HTR-8/SVneo (cell line): ENCODE measurements at regions not wholly inside any gene's neighbourhood (a gene's known extent, or its start where the extent isn't known, plus 50 kb on each side); places are given as distances from the start of the nearest gene placed in this dataset.
A peak's percentile ranks its signal among the peaks of the same experiment; 100 is the strongest.
"Not testable (repeated sequence)": the region's sequence is repeated elsewhere in the genome, so short reads cannot be mapped to it uniquely, and the experiment has no call there.

Source experiments
- DNase-seq: peaks from one replicate; pipeline ENCODE4 v3.0.0; 2011; ENCODE audit warnings: low spot score, mixed read lengths; ENCODE audit not compliant: insufficient read length
- FAIRE-seq: peaks from 2 replicates; lab custom pipeline; 2011; peaks lifted over from hg19 to GRCh38; lab: Jason Lieb, UNC

GRCh38 chr2:51976623-51977022, 944.7 kb upstream of the NRXN1 start:
- DNase-seq (no peak), FAIRE-seq (no peak)

GRCh38 chr2:51971136-51971535, 939.2 kb upstream of the NRXN1 start:
- FAIRE-seq (no peak), DNase-seq (no peak)

GRCh38 chr2:51969347-51969746, 937.4 kb upstream of the NRXN1 start:
- no peak for DNase-seq
- no peak for FAIRE-seq

- FAIRE-seq = peak; percentile 58
Observed at GRCh38 chr2:51960841-51961335, 929.0 kb upstream of the NRXN1 start.

DNA sequence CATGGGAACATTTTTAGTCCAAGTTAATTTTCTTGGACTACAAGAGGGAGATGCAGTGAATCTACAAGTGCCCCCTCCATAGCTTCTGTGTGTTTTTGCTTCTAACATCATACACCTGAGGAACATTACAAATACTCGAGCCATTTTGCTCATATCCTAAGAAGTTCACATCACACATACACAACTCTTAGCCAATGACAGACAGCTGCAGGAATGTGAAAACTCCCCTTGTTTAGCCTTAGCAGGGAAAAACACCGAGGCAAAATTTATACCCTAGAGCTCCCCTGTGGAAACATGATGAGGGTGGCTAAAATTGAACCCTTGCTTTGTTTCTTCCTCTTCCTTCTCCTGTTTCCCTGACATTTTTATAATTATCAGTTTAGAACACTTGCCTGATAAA, 928.3 kb upstream of the NRXN1 start:
- no peak for FAIRE-seq
- DNase-seq = no peak

More at GRCh38 chr2:51960841-51961335, 929.0 kb upstream of the NRXN1 start:
- DNase-seq = no peak

DNA sequence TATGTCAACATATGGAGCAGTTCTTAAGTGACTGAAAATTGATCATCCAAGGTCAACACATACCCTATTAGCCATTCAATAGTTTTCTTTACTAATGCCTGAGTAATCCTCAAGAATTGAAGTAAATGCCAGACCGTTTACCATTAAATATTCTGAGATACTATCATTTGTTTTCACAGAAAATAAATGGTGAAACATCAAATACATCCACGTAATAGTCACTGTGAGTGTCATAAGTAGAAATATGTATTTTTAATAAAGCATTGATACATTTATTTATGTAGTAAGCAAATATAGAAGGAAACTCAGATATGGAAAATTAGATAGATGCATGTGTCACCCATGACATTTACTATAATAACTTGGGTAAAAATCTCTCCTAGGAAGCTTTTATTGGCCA, 927.8 kb upstream of the NRXN1 start:
- FAIRE-seq (no peak), DNase-seq (no peak)

DNA sequence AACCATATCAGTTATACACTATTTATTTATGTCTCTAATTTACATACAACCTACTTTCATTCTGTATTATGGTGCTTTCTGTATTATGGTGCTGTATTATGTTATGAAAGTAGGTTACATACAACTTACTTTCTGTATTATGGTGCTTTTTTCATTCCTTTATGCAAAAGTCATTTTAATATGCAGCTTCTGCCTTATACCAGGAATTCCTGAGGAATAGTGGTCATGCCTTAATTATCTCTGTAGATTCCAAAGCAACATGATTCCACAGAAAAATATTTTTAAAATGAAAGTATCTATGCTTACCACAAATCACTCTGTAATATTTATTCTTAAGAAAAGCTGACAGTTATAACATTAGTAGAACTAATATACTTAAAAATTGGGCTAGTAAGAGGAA, 922.0 kb upstream of the NRXN1 start:
- FAIRE-seq (no peak), DNase-seq (peak; percentile 14)

- DNase-seq = no peak
- FAIRE-seq = no peak
Observed at GRCh38 chr2:51921076-51921475, 889.1 kb upstream of the NRXN1 start.

GRCh38 chr2:51920509-51920908, 888.6 kb upstream of the NRXN1 start:
- no peak for FAIRE-seq

DNA sequence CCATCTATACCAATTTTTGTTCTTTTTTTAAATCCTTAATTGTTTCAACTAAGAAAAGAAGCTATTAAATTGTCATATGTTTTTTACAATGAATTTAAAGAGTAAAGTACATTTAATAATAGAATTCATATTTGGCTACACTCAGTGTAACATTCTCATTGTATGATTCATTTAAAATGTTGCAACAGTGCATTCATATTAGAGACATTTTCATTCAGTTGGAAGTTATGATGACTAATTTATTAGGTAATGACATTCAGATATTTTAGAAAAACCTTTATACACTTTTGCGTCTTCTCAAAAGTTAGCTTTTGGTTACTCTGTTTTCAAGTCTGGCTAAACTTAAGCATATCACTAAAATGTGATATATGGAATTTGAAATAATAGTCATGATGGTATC, 887.5 kb upstream of the NRXN1 start:
- FAIRE-seq (no peak), DNase-seq (peak; percentile 3)

More at GRCh38 chr2:51920509-51920908, 888.6 kb upstream of the NRXN1 start:
- DNase-seq = no peak

DNA sequence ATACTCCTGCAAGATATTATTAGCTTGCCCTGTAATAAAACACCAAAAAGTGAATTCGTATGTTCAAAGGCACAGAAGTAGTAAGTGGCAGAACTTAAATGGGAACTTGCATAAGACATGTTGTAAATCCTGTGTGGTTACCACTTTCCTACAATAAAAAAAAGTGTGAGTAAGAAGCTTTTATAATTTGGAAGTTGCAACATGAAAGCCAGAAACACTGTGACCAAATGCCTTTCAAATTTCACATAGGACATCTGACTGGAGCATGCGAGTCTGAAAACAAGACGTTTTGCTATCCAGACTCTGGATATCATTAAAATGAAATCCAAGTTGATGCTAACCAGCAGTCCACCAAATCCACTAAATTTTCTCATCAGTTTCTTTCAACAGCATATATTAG, 886.2 kb upstream of the NRXN1 start:
- no peak for FAIRE-seq

DNA sequence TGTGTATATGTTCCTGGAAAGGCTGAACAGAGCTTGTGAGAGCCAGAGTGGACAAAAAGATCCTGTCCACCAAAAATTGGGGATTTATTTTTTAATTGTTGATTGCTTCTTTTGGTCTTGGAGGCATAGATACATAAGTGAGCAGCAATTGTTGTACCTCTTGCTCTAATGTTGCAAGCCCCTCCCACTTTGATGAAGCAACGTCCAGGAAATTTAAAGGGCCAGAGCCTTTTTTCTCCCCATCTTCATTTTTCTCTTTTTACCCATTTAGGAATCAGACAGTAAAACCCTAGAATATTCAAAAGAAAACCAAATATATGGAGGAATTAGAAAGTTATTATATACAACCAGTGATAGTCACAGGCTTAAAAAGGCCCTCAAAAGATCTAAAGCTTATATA, 871.8 kb upstream of the NRXN1 start:
- DNase-seq (no peak), FAIRE-seq (no peak)

More for the DNA sequence above, 886.2 kb upstream of the NRXN1 start:
- DNase-seq = no peak

DNA sequence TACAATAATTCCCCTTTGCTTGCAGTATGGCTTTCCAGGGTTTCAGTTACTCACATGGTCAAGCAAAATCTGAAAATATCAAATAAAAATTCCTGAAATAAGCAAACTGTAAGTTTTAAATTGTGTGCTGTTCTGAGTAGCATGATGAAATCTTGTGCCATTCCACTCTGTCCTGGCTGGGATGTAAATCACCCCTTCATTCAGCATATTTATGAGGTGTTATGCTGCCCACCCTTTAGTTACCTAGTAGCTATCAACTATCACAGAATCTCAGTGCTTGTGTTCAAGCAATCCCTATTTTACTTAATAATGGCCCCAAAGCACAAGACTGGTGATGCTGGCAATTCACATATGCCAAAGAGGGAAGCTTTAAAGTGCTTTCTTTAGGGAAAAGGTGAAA, 867.7 kb upstream of the NRXN1 start:
- DNase-seq = no peak
- FAIRE-seq = no peak

- FAIRE-seq, DNase-seq: not testable (repeated sequence)
Observed at GRCh38 chr2:51894584-51894983, 862.7 kb upstream of the NRXN1 start.

GRCh38 chr2:51888120-51888519, 856.2 kb upstream of the NRXN1 start:
- FAIRE-seq (peak; percentile 52), DNase-seq (no peak)

GRCh38 chr2:51881673-51882072, 849.7 kb upstream of the NRXN1 start:
- DNase-seq (no peak), FAIRE-seq (no peak)

GRCh38 chr2:51880153-51880552, 848.2 kb upstream of the NRXN1 start:
- FAIRE-seq (no peak), DNase-seq (no peak)

- DNase-seq = no peak
- FAIRE-seq = no peak
Observed at GRCh38 chr2:51866361-51866760, 834.4 kb upstream of the NRXN1 start.

DNA sequence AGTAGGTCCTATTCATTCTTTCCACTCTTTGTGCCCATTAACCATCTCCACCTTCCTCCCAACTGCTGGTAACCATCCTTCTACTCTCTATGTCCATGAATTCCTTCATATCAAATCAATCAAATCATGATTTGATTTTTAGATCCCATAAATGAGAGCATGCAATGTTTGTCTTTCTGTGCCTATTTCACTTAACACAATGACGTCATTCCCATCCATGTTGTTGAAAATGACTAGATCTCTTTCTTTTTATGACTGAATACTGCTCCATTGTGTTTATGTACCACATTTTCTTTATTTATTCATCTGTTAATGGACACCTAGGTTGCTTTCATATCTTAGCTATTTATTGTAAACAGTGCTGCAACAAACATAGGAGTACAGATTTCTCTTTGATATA, 827.3 kb upstream of the NRXN1 start:
- no peak for FAIRE-seq

DNA sequence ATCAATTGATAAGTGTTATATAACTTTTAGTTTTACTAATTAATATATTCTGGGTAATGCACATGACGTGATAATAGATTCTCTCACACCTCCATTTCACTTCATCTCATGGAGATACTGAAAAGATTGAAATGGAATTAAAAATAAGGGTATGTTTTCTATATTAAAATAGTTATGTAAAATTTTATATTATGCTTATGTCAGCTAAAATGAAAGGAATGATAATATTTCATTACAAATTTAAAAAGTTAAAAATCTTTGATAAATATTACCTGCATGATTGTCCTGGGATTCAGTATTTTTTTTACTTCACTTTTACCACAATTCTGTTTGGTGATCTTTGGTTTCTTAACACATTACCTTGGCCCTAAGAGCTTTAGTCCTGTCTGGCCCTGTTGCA, 823.8 kb upstream of the NRXN1 start:
- no peak for FAIRE-seq
- no peak for DNase-seq

More for the DNA sequence above, 827.3 kb upstream of the NRXN1 start:
- DNase-seq = no peak

DNA sequence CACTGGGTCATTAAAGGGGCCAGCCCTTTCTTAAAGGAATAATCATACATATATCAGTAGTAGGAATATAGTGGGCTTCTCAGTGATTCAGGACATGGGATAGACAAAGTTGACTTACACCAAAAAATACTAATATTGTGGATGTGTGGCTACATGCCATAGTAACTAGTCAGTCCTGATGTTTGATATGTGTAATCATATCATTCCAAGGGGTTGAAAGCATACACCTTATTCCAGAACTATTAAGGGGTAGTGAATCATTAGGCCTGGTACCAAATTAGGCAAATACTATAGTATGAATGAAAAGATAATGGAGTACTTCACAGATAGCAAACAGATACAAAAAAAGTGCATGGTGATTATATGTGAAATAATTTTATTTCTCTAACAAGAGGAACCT, 814.9 kb upstream of the NRXN1 start:
- no peak for FAIRE-seq
- DNase-seq = no peak

GRCh38 chr2:51846018-51846417, 814.1 kb upstream of the NRXN1 start:
- FAIRE-seq = no peak
- DNase-seq = no peak

GRCh38 chr2:51844596-51844995, 812.7 kb upstream of the NRXN1 start:
- FAIRE-seq (no peak), DNase-seq (no peak)
